ENCODE measurements at regions not wholly inside any gene's neighbourhood (a gene's known extent, or its start where the extent isn't known, plus 50 kb on each side); places are given as distances from the start of the nearest gene placed in this dataset.

GRCh38 chr10:124346831-124347230 is 71.9 kb downstream of the OAT start:
- no peak for DNase-seq (ENCODE audit: low spot score)

GRCh38 chr10:124345521-124345920 is 73.2 kb downstream of the OAT start:
- no peak for DNase-seq (ENCODE audit: low spot score)

- DNase-seq (ENCODE audit: low spot score), result no peak
These were observed 73.8 kb downstream of the OAT start for GRCh38 chr10:124344931-124345330.

- DNase-seq (ENCODE audit: low spot score), result no peak
These were observed 74.5 kb downstream of the OAT start for GRCh38 chr10:124344266-124344590.

GRCh38 chr10:124343351-124344265 is 75.1 kb downstream of the OAT start:
- no peak for DNase-seq (ENCODE audit: low spot score)

- no peak for DNase-seq (ENCODE audit: low spot score)
These were observed 75.9 kb downstream of the OAT start for GRCh38 chr10:124342821-124343170.

GRCh38 chr10:124342136-124342820 is 76.4 kb downstream of the OAT start:
- DNase-seq (ENCODE audit: low spot score), result no peak

- DNase-seq (ENCODE audit: low spot score), result no peak
These were observed 77.0 kb downstream of the OAT start for GRCh38 chr10:124341768-124342135.

- DNase-seq (ENCODE audit: low spot score), result no peak
These were observed 78.5 kb downstream of the OAT start for GRCh38 chr10:124340033-124340760.

- no peak for DNase-seq (ENCODE audit: low spot score)
These were observed 79.3 kb downstream of the OAT start for GRCh38 chr10:124339119-124340032.

GRCh38 chr10:124338276-124338925 is 80.3 kb downstream of the OAT start:
- no peak for DNase-seq (ENCODE audit: low spot score)

GRCh38 chr10:124336186-124336585 is 82.5 kb downstream of the OAT start:
- DNase-seq (ENCODE audit: low spot score), result no peak

- DNase-seq (ENCODE audit: low spot score), result no peak
These were observed 84.8 kb downstream of the OAT start for GRCh38 chr10:124333931-124334330.

GRCh38 chr10:124332426-124332825 is 86.3 kb downstream of the OAT start:
- DNase-seq (ENCODE audit: low spot score), result no peak

- DNase-seq (ENCODE audit: low spot score), result no peak
These were observed 88.8 kb downstream of the OAT start for GRCh38 chr10:124329941-124330340.

- no peak for DNase-seq (ENCODE audit: low spot score)
These were observed 89.4 kb downstream of the OAT start for GRCh38 chr10:124329362-124329761.

- no peak for DNase-seq (ENCODE audit: low spot score)
These were observed 90.1 kb downstream of the OAT start for GRCh38 chr10:124328477-124329220.

- no peak for DNase-seq (ENCODE audit: low spot score)
These were observed 92.6 kb downstream of the OAT start for GRCh38 chr10:124325998-124326636.

GRCh38 chr10:124325633-124325914 is 93.1 kb downstream of the OAT start:
- no peak for DNase-seq (ENCODE audit: low spot score)
